Suprapubic skin (tissue), 3 donors: ENCODE measurements at regions not wholly inside any gene's neighbourhood (a gene's known extent, or its start where the extent isn't known, plus 50 kb on each side); places are given as distances from the start of the nearest gene placed in this dataset.

ENCODE experiments used
- POLR2A ChIP-seq, 2 donors: fragments of 450-650 bp; IDR thresholded peaks; one replicate each; pipeline ENCODE4 v1.6.1; 2017; ENCODE audit warnings: antibody characterized with exemption in 2 of 2, mild to moderate bottlenecking in 2 of 2, moderate library complexity in 2 of 2
- TF ChIP-seq, protein P1 (sequence below), 2 donors: fragments of 200-600 bp in 1 of 2; fragments of 450-650 bp in 1 of 2; sonication (generic) in 1 of 2; IDR thresholded peaks; one replicate each; pipeline ENCODE4 v1.5.1; 2016 to 2019; ENCODE audit warnings: antibody characterized with exemption in 2 of 2, mild to moderate bottlenecking in 1 of 2, moderate library complexity in 1 of 2

GRCh38 chrX:4627414-4627813 lies 914.0 kb upstream of the PRKX start:
- TF ChIP-seq POLR2A (IDR thresholded peaks at IDR 0.05): no peak
- TF ChIP-seq, protein P1, sequence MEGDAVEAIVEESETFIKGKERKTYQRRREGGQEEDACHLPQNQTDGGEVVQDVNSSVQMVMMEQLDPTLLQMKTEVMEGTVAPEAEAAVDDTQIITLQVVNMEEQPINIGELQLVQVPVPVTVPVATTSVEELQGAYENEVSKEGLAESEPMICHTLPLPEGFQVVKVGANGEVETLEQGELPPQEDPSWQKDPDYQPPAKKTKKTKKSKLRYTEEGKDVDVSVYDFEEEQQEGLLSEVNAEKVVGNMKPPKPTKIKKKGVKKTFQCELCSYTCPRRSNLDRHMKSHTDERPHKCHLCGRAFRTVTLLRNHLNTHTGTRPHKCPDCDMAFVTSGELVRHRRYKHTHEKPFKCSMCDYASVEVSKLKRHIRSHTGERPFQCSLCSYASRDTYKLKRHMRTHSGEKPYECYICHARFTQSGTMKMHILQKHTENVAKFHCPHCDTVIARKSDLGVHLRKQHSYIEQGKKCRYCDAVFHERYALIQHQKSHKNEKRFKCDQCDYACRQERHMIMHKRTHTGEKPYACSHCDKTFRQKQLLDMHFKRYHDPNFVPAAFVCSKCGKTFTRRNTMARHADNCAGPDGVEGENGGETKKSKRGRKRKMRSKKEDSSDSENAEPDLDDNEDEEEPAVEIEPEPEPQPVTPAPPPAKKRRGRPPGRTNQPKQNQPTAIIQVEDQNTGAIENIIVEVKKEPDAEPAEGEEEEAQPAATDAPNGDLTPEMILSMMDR (IDR thresholded peaks at IDR 0.05): no peak
